ENCODE measurements at regions not wholly inside any gene's neighbourhood (a gene's known extent, or its start where the extent isn't known, plus 50 kb on each side); places are given as distances from the start of the nearest gene placed in this dataset.

DNA sequence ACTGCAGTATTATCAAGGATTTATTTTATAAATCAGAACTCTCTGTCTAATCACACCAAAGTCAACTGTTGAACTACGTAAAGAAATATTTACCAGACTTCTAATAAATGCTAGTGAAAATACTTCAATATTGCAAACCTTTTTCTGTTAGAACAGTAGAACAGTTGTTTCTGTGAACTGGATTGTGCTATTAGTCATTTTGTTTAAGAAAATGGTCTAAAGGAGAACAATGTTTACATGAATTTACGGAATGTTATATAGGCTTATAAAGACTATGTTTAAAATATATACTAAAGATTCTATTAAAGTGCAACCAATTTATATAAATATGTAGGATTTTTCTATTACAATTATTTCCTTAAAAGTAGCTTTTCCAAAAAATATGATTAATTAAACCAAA, 471.4 kb downstream of the FSCB start:
- no peak for TF ChIP-seq CTCF (IDR thresholded peaks at IDR 0.05; ENCODE audit: low read depth, low read length)
- H3K4me3 ChIP-seq (ENCODE audit: low read depth, low read length), result no peak overlapping the region

GRCh38 chr14:44030831-44031383, 476.2 kb downstream of the FSCB start:
- H3K4me3 ChIP-seq (ENCODE audit: low read depth, low read length), result no peak overlapping the region
- no peak for TF ChIP-seq CTCF (IDR thresholded peaks at IDR 0.05; ENCODE audit: low read depth, low read length)

GRCh38 chr14:44029933-44030332, 477.1 kb downstream of the FSCB start:
- no peak overlapping the region for H3K4me3 ChIP-seq (ENCODE audit: low read depth, low read length)
- no peak for TF ChIP-seq CTCF (IDR thresholded peaks at IDR 0.05; ENCODE audit: low read depth, low read length)

- H3K4me3 ChIP-seq (ENCODE audit: low read depth, low read length), result no peak overlapping the region
- TF ChIP-seq CTCF (IDR thresholded peaks at IDR 0.05; ENCODE audit: low read depth, low read length), result no peak
These were observed 479.7 kb downstream of the FSCB start for GRCh38 chr14:44027397-44027796.

DNA sequence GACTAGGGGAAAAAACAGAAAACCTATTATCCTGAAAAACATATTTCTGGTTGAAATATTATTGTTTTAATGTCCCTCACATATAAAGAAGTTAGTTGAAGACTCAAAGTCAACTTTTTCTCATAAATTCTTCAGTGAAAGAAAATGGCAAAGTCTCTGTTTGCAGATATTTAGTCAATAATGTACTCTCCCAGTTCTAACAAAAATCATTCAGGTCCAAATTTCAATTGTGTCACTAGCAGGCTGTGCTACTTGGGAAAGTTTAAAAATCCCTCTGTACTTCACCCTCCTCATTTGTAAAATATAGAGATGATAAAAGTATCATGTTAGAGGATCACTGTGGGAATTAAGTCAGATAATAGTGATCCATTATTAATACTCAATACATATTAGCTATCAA, 496.5 kb downstream of the FSCB start:
- TF ChIP-seq CTCF (IDR thresholded peaks at IDR 0.05; ENCODE audit: low read depth, low read length), result no peak
- no peak overlapping the region for H3K4me3 ChIP-seq (ENCODE audit: low read depth, low read length)

DNA sequence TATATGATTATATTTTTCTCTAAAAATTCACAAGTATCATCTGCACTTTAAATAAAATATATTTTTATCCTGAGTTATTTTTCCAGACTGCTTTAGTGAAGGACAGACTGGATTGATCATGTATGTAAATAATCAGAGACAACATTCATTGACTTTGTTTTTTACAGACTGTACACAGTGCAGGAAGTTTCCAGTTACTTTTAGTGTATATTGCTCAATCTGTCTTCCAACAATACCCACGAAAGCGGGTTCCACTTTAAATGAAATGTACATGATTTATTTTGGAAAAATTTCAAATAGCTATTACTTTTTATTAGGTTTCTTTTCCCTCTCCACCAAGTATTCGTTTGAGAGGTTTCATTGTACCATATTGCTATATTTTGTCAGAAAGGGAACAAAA, 497.0 kb downstream of the FSCB start:
- TF ChIP-seq CTCF (IDR thresholded peaks at IDR 0.05; ENCODE audit: low read depth, low read length), result no peak
- H3K4me3 ChIP-seq (ENCODE audit: low read depth, low read length), result no peak overlapping the region

- no peak overlapping the region for H3K4me3 ChIP-seq (ENCODE audit: low read depth, low read length)
- TF ChIP-seq CTCF (IDR thresholded peaks at IDR 0.05; ENCODE audit: low read depth, low read length), result no peak
These were observed 497.4 kb downstream of the FSCB start for GRCh38 chr14:44009642-44010041.

Measured in WI38 (cell line).